Thoracic aorta (tissue), 2 donors: ENCODE measurements at regions not wholly inside any gene's neighbourhood (a gene's known extent, or its start where the extent isn't known, plus 50 kb on each side); places are given as distances from the start of the nearest gene placed in this dataset.

Experiments
- ATAC-seq: fragments of 150-250 bp; one replicate; pipeline ENCODE4 v1.8.0; 2017; ENCODE audit warnings: low read depth; ENCODE audit not compliant: insufficient number of reproducible peaks, low FRiP score
- DNase-seq: peaks from one replicate; pipeline ENCODE4 v3.0.0-alpha.2; 2020; ENCODE audit warnings: low spot score
- H3K27ac ChIP-seq, 2 donors: fragments of 200-600 bp; sonication (generic); 1 replicate in 1 of 2; 2 replicates in 1 of 2; pipeline ENCODE4 v1.5.1; 2016; ENCODE audit warnings: mild to moderate bottlenecking in 2 of 2, moderate library complexity in 2 of 2
- H3K27me3 ChIP-seq: fragments of 200-600 bp; sonication (generic); replicated peaks from 2 replicates; pipeline ENCODE4 v1.6.0; 2016; ENCODE audit warnings: mild to moderate bottlenecking; ENCODE audit not compliant: insufficient read depth
- H3K36me3 ChIP-seq: fragments of 200-600 bp; sonication (generic); one replicate; pipeline ENCODE4 v1.5.1; 2016
- H3K4me1 ChIP-seq, 2 donors: fragments of 200-600 bp; sonication (generic); 1 replicate in 1 of 2; 2 replicates in 1 of 2; pipeline versions ENCODE4 v1.5.1 to v1.6.0; 2016; ENCODE audit warnings: low read depth in 2 of 2, mild to moderate bottlenecking in 1 of 2; ENCODE audit not compliant: control insufficient read depth in 1 of 2
- H3K4me3 ChIP-seq: fragments of 200-600 bp; sonication (generic); 2 replicates; pipeline ENCODE4 v1.5.1; 2016; ENCODE audit warnings: mild to moderate bottlenecking
- H3K9me3 ChIP-seq: fragments of 200-600 bp; sonication (generic); 2 replicates; pipeline ENCODE4 v1.5.1; 2016
- CTCF ChIP-seq: fragments of 200-600 bp; sonication (generic); IDR thresholded peaks from one replicate; pipeline ENCODE4 v1.5.1; 2019; ENCODE audit warnings: antibody characterized with exemption

DNA sequence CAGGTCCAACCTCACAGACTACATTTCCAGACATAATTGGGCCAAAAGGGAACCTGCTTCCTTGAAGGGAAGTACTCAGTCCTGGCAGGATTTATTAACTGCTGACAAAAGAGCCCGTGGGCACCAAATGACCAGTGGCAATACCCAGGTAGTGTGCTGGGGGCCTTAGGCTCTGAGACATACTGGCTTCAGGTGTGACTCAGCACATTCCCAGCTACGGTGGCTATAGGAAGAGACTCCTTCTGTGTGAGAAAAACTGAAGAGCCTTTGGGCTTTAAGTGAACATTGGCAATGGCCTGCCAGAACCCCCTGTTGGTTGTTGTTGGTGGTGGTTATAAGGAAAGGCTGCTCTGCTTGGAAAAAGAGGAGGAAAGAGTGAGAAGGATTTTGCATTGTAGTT, 401.8 kb downstream of the KCNJ3 start:
- no peaks in the 10 kb centered on the region for H3K9me3 ChIP-seq
- ATAC-seq: no peak
- no peak overlapping the region for H3K4me3 ChIP-seq
- no peaks in the 10 kb centered on the region for H3K27me3 ChIP-seq
- no peak for TF ChIP-seq CTCF
- no peaks in the 10 kb centered on the region for H3K4me1 ChIP-seq
- H3K27ac ChIP-seq: no peak overlapping the region
- no peaks in the 10 kb centered on the region for H3K36me3 ChIP-seq
- no peak for DNase-seq

DNA sequence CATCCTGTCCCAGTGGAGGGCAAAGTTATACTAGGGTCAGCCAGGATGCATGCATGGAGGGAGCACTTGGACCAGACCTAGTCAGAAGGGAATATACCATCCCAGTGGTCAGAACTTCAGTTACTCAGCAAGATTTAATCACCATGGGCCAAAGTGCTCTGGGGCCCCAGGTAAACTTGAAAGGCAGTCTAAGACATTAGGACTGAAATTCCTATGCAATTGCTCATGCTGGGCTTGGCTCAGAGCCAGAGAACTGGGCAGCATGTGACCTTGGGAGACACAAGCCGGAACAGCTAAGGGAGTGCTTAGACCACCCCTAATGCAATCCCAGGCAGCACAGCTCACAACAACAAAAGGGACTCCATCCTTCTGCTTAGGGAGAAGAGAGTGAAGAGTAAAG, 401.3 kb downstream of the KCNJ3 start:
- no peak overlapping the region for H3K4me3 ChIP-seq
- no peak for TF ChIP-seq CTCF
- ATAC-seq: no peak
- no peaks in the 10 kb centered on the region for H3K36me3 ChIP-seq
- no peak for DNase-seq
- H3K9me3 ChIP-seq: no peaks in the 10 kb centered on the region
- no peak overlapping the region for H3K27ac ChIP-seq
- H3K27me3 ChIP-seq: no peaks in the 10 kb centered on the region
- H3K4me1 ChIP-seq: no peaks in the 10 kb centered on the region

DNA sequence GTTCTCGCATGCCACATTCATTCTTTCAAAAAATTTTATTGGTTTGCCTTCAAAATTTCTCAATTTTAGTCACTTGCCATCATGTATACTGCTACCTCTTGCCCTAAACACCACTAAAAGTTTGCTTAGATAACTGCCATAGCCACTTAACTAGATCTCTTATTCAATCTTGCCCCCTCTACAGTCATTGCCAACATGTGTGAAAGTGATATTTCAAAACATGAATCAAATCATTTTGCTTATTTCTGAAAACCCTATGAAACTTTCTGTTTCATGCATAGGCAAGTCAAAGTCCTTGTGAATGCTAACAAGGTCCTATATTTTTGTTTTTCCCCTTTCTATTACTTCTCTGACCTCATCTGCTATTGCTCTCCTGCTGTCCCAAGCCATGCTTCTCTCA, 397.1 kb downstream of the KCNJ3 start:
- DNase-seq: no peak
- no peak for TF ChIP-seq CTCF
- no peak for ATAC-seq
- H3K4me1 ChIP-seq: no peaks in the 10 kb centered on the region
- H3K27me3 ChIP-seq: no peaks in the 10 kb centered on the region
- no peaks in the 10 kb centered on the region for H3K9me3 ChIP-seq
- H3K27ac ChIP-seq: no peak overlapping the region
- H3K36me3 ChIP-seq: no peaks in the 10 kb centered on the region
- H3K4me3 ChIP-seq: no peak overlapping the region

GRCh38 chr2:155080373-155080772, 381.9 kb downstream of the KCNJ3 start:
- Histone ChIP-seq H3K27me3 (no peaks in the 10 kb centered on the region), H3K36me3 (no peaks in the 10 kb centered on the region), H3K4me3 (no peak overlapping the region), H3K4me1 (no peaks in the 10 kb centered on the region), H3K27ac (no peak overlapping the region), H3K9me3 (no peaks in the 10 kb centered on the region)
- ATAC-seq: no peak
- no peak for TF ChIP-seq CTCF
- no peak for DNase-seq

DNA sequence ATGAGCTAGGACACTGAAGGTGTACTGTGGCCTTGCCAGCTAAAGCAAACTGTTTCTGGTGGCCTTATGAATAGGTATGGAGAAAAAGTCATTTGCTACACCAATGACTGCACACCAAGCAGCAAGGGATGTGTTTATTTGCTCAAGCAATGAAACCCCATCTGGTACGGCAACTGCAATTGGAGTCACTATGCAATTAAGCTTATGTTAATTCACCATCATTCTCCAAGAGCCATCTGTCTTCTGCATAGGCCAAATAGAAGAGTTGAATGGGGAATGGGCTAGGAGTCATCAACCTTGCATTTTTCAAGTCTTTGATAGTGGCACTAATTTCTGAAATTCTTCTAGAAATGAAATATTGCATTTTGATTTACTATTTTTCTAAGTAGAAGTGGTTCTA, 372.0 kb downstream of the KCNJ3 start:
- DNase-seq (no peak), ATAC-seq (no peak)
- TF ChIP-seq CTCF: no peak
- Histone ChIP-seq H3K4me3 (no peak overlapping the region), H3K36me3 (no peaks in the 10 kb centered on the region), H3K4me1 (no peaks in the 10 kb centered on the region), H3K9me3 (no peaks in the 10 kb centered on the region), H3K27ac (no peak overlapping the region), H3K27me3 (no peaks in the 10 kb centered on the region)
